Right lobe of liver (tissue), 4 donors: ENCODE measurements at regions not wholly inside any gene's neighbourhood (a gene's known extent, or its start where the extent isn't known, plus 50 kb on each side); places are given as distances from the start of the nearest gene placed in this dataset.

Source experiments
- CTCF ChIP-seq, 4 donors: fragments of 200-600 bp in 3 of 4; fragments of 450-650 bp in 1 of 4; IDR thresholded peaks; one replicate each; pipeline versions ENCODE4 v1.5.1 to v1.8.0; 2016 to 2022; ENCODE audit warnings: antibody characterized with exemption in 4 of 4, mild to moderate bottlenecking in 2 of 4
- POLR2A ChIP-seq: fragments of 450-650 bp; IDR thresholded peaks from one replicate; pipeline ENCODE4 v1.6.1; 2017; ENCODE audit warnings: antibody characterized with exemption, mild to moderate bottlenecking
- donor health status: DM: no; HTN: no; CAD: no.
- donor health status: DM: no; HTN: no; CAD: no.
- donor health status: DM: no; HTN: yes; CAD: no.

- TF ChIP-seq CTCF (IDR thresholded peaks at IDR 0.05) = no peak
- no peak for TF ChIP-seq POLR2A
These were observed 634.2 kb downstream of the ANKRD7 start for GRCh38 chr7:118858651-118859149.
